SK-N-SH (cell line): ENCODE measurements at regions not wholly inside any gene's neighbourhood (a gene's known extent, or its start where the extent isn't known, plus 50 kb on each side); places are given as distances from the start of the nearest gene placed in this dataset.
"Not testable (repeated sequence)": the region's sequence is repeated elsewhere in the genome, so short reads cannot be mapped to it uniquely, and the experiment has no call there.

ENCODE experiments used
- CTCF ChIA-PET: fragments of 300-600, 350-600 bp; formaldehyde crosslinking; extraction: SDS; loops from one replicate; lab custom pipeline; 2021; lab: Yijun Ruan, JAX
- POLR2A ChIA-PET: fragments of 350-600 bp; sonication (Branson Sonifier 250); formaldehyde crosslinking; extraction: SDS; loops from one replicate; lab custom pipeline; 2020; ENCODE audit warnings: antibody characterized with exemption, inconsistent platforms; lab: Yijun Ruan, JAX
- DNase-seq: peaks from one replicate; pipeline ENCODE4 v3.0.0; 2012
- H2AFZ ChIP-seq: fragments of 200-600 bp; sonication (generic); 2 replicates; pipeline ENCODE4 v1.8.1; 2016; ENCODE audit warnings: antibody characterized with exemption, mild to moderate bottlenecking, low read depth
- H3F3A ChIP-seq: fragments of 200-600 bp; sonication (generic); replicated peaks from 2 replicates; pipeline ENCODE3; 2016; ENCODE audit warnings: antibody characterized with exemption, mild to moderate bottlenecking; ENCODE audit not compliant: insufficient read depth
- H3K27ac ChIP-seq, 2 experiments: fragments of 200-500 bp in 1 of 2; fragments of 200-600 bp in 1 of 2; sonication (Bioruptor generic) in 1 of 2; sonication (generic), shearing (Covaris generic) in 1 of 2; 2 replicates each; pipeline versions ENCODE4 v1.5.1 to v1.6.1; 2014 to 2016; ENCODE audit warnings: low read depth in 2 of 2, inconsistent platforms in 1 of 2, low read length in 1 of 2, mild to moderate bottlenecking in 1 of 2, mixed read lengths in 1 of 2
- H3K27me3 ChIP-seq: fragments of 200-600 bp; sonication (generic), shearing (Covaris generic); 2 replicates; pipeline ENCODE4 v1.6.1; 2016; ENCODE audit warnings: mixed run types; ENCODE audit not compliant: insufficient read depth
- H3K36me3 ChIP-seq, 2 experiments: fragments of 200-500 bp in 1 of 2; fragments of 200-600 bp in 1 of 2; sonication (Bioruptor generic) in 1 of 2; sonication (generic) in 1 of 2; replicated peaks in 1 of 2; 2 replicates each; pipeline versions ENCODE3 to v1.5.1; 2014 to 2016; ENCODE audit warnings: low read length in 1 of 2, mild to moderate bottlenecking in 1 of 2; ENCODE audit not compliant: insufficient read depth in 2 of 2, control insufficient read depth in 1 of 2
- H3K4me1 ChIP-seq, 2 experiments: fragments of 200-500 bp in 1 of 2; fragments of 200-600 bp in 1 of 2; sonication (Bioruptor generic) in 1 of 2; sonication (generic), shearing (Covaris generic) in 1 of 2; 2 replicates each; pipeline versions ENCODE4 v1.5.1 to v1.6.1; 2014 to 2016; ENCODE audit warnings: low read depth in 1 of 2, low read length in 1 of 2, mixed run types in 1 of 2; ENCODE audit not compliant: insufficient read depth in 2 of 2, control insufficient read depth in 1 of 2
- H3K4me2 ChIP-seq: fragments of 200-600 bp; sonication (generic), shearing (Covaris generic); 2 replicates; pipeline ENCODE4 v1.6.1; 2017; ENCODE audit warnings: mixed run types
- H3K4me3 ChIP-seq, 2 experiments: fragments of 200-500 bp in 1 of 2; fragments of 200-600 bp in 1 of 2; sonication (Bioruptor generic) in 1 of 2; sonication (generic), shearing (Covaris generic) in 1 of 2; 2 replicates each; pipeline versions ENCODE4 v1.5.1 to v1.8.1; 2014 to 2016; ENCODE audit warnings: low read depth in 2 of 2, inconsistent platforms in 1 of 2, low read length in 1 of 2, mild to moderate bottlenecking in 1 of 2, mixed read lengths in 1 of 2, moderate library complexity in 1 of 2
- H3K79me2 ChIP-seq: fragments of 200-600 bp; sonication (generic); 2 replicates; pipeline ENCODE4 v1.8.1; 2017; ENCODE audit warnings: mild to moderate bottlenecking; ENCODE audit not compliant: insufficient read depth
- H3K9ac ChIP-seq: fragments of 200-600 bp; sonication (generic); 2 replicates; pipeline ENCODE4 v1.6.1; 2017; ENCODE audit warnings: mixed run types
- H3K9me2 ChIP-seq: fragments of 200-600 bp; sonication (generic); 2 replicates; pipeline ENCODE4 v1.6.1; 2017; ENCODE audit warnings: mixed run types
- H3K9me3 ChIP-seq: fragments of 200-600 bp; sonication (generic); 2 replicates; pipeline ENCODE4 v1.6.1; 2017; ENCODE audit warnings: mixed run types, mild to moderate bottlenecking, moderate library complexity
- H4K20me1 ChIP-seq: fragments of 200-600 bp; sonication (generic); 2 replicates; pipeline ENCODE4 v1.6.1; 2017; ENCODE audit warnings: mild to moderate bottlenecking, mixed run types; ENCODE audit not compliant: insufficient read depth
- CHD2 ChIP-seq: fragments of 150-350 bp; IDR thresholded peaks from 2 replicates; pipeline ENCODE4 v1.6.1; 2018; ENCODE audit warnings: low read length; ENCODE audit not compliant: partially characterized antibody
- EP300 ChIP-seq, 2 experiments: IDR thresholded peaks; 2 replicates each; pipeline versions ENCODE4 v1.4.0 to v1.6.1; 2012; ENCODE audit warnings: borderline replicate concordance in 1 of 2, low read depth in 1 of 2, low read length in 1 of 2
- FOXJ3 ChIP-seq: sonication (generic); formaldehyde crosslinking; IDR thresholded peaks from 2 replicates; pipeline ENCODE4 v1.5.1; 2020; ENCODE audit warnings: mild to moderate bottlenecking, missing genetic modification reagents
- GABPA ChIP-seq: IDR thresholded peaks from 2 replicates; pipeline ENCODE4 v1.4.0; 2012; ENCODE audit warnings: low read depth, mild to moderate bottlenecking
- GATA2 ChIP-seq: sonication (generic); formaldehyde crosslinking; IDR thresholded peaks from 2 replicates; pipeline ENCODE4 v1.5.0; 2020; ENCODE audit warnings: mild to moderate bottlenecking, missing genetic modification reagents
- MEF2A ChIP-seq: IDR thresholded peaks from 2 replicates; pipeline ENCODE4 v1.4.0; 2012; ENCODE audit warnings: low read depth, borderline replicate concordance
- NRF1 ChIP-seq: IDR thresholded peaks from 2 replicates; pipeline ENCODE4 v1.6.1; 2012; ENCODE audit warnings: low read depth, mild to moderate bottlenecking, low read length
- RCOR1 ChIP-seq: fragments of 150-350 bp; IDR thresholded peaks from 2 replicates; pipeline ENCODE4 v1.6.1; 2017; ENCODE audit warnings: antibody characterized with exemption, low read length
- SIN3A ChIP-seq: IDR thresholded peaks from 2 replicates; pipeline ENCODE4 v1.6.1; 2012; ENCODE audit warnings: low read depth, mild to moderate bottlenecking, low read length, moderate library complexity, borderline replicate concordance
- SMC3 ChIP-seq: IDR thresholded peaks from 2 replicates; pipeline ENCODE4 v1.6.1; 2012; ENCODE audit warnings: low read depth, low read length, improper control_type of control experiment
- WGBS: methylation state at CpG from one replicate; pipeline ENCODE4 v1.1.6; 2017; ENCODE audit warnings: low lambda C conversion rate; 5-methylcytosine and 5-hydroxymethylcytosine counted together
- TF ChIP-seq, protein P1 (sequence below): IDR thresholded peaks from 2 replicates; pipeline ENCODE4 v1.4.0; 2012; ENCODE audit warnings: low read depth, borderline replicate concordance
- TF ChIP-seq, protein P2 (sequence below): IDR thresholded peaks from 2 replicates; pipeline ENCODE4; 2012
- TF ChIP-seq, protein P3 (sequence below): IDR thresholded peaks from 2 replicates; pipeline ENCODE4 v1.4.0; 2012; ENCODE audit warnings: low read depth, borderline replicate concordance

DNA sequence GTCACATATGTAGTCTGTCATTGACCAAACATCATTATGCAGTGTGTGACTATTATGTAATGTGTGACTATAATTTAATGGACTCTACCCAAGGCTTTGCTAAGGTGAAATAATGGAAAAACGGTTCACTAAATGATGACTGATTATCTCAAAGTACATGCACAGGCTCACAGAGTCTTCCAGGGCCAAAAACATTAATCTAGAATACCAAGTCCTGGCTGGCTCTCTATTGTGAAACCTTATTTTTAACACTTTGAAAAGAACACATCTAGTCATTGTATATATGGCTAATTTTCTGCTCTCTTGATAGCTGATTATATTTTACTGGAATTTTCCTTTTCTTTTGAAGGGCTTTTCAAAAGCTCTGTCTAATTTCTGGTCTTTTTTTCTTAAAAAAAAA lies 102.9 kb upstream of the THUMPD2 start:
- no peaks in the 10 kb centered on the region for H3K36me3 ChIP-seq
- TF ChIP-seq RCOR1 (no peak), CHD2 (no peak), GABPA (no peak)
- no peaks in the 10 kb centered on the region for H3F3A ChIP-seq
- no peak overlapping the region for H3K4me3 ChIP-seq
- H3K9me2 ChIP-seq = no peaks in the 10 kb centered on the region
- WGBS = 8% methylated on average over 1 of the region's 1 CpG
- H4K20me1 ChIP-seq = no peaks in the 10 kb centered on the region
- POLR2A ChIA-PET = no interaction called here
- H3K27me3 ChIP-seq = no peaks in the 10 kb centered on the region
- no peak overlapping the region for H3K4me2 ChIP-seq
- no peaks in the 10 kb centered on the region for H3K9me3 ChIP-seq
- CTCF ChIA-PET = no interaction called here
- no peak overlapping the region for H3K9ac ChIP-seq
- no peaks in the 10 kb centered on the region for H3K4me1 ChIP-seq
- no peak overlapping the region for H2AFZ ChIP-seq
- no peaks in the 10 kb centered on the region for H3K79me2 ChIP-seq
- no peak for DNase-seq
- H3K27ac ChIP-seq = no peak overlapping the region

DNA sequence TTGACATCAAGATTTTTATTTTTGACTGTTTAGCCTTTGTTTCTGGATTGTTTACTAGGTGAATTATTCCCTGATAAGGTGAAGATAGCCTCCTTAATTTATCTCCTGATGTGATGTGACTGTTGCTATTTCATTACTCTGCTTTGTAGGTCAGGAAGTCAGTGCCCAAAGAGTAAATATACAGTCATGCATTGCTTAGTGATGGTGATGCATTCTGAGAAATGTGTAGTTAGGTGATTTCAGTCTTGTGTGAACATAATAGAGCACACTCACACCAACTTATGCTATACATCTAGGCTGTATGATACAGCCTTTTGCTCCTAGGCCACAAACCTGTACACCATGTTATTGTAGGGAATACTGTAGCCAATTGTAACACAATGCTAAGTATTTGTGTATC lies 102.4 kb upstream of the THUMPD2 start:
- Histone ChIP-seq H3K9ac (no peak overlapping the region), H3K27me3 (no peaks in the 10 kb centered on the region), H3K79me2 (no peaks in the 10 kb centered on the region), H3K4me1 (no peaks in the 10 kb centered on the region), H3K36me3 (no peaks in the 10 kb centered on the region), H3K27ac (no peak overlapping the region), H3K4me3 (no peak overlapping the region), H3K9me2 (no peaks in the 10 kb centered on the region), H2AFZ (no peak overlapping the region), H3F3A (no peaks in the 10 kb centered on the region), H4K20me1 (no peaks in the 10 kb centered on the region), H3K4me2 (no peak overlapping the region), H3K9me3 (no peaks in the 10 kb centered on the region)
- TF ChIP-seq EP300 (IDR thresholded peaks at IDR 0.05; ENCODE audit: borderline replicate concordance in 1 of 2, low read depth in 1 of 2, low read length in 1 of 2) = no peak
- ChIA-PET POLR2A (no interaction called here), CTCF (no interaction called here)
- DNase-seq = no peak

DNA sequence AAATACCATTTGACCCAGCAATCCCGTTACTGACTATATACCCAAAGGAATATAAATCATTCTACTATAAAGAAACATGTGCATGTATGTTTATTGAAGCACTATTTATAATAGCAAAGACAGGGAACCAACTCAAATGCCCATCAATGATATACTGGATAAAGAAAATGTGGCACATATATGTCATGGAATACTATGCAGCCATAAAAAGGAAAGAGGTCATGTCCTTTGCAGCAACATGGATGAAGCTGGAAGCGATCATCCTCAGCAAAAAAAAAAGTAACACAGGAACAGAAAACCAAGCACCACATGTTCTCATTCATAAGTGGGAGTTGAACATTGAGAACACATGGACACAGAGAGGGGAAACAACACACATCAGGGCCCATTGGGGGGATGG lies 99.9 kb upstream of the THUMPD2 start:
- H3K4me1 ChIP-seq, H3K79me2 ChIP-seq, H3K27ac ChIP-seq, H3K4me3 ChIP-seq, H3K27me3 ChIP-seq, POLR2A ChIA-PET, H3K9me2 ChIP-seq, H3F3A ChIP-seq, H3K9ac ChIP-seq, H3K4me2 ChIP-seq, H3K36me3 ChIP-seq, H4K20me1 ChIP-seq, H3K9me3 ChIP-seq, H2AFZ ChIP-seq, DNase-seq: not testable (repeated sequence)
- 45% methylated on average over 2 of the region's 2 CpGs for WGBS
- CTCF ChIA-PET = interaction anchor here (1.1 kb wide), 1 partner anchor 35 kb away, joined by 4 read pairs; no protein-coding TSS in a partner anchor

DNA sequence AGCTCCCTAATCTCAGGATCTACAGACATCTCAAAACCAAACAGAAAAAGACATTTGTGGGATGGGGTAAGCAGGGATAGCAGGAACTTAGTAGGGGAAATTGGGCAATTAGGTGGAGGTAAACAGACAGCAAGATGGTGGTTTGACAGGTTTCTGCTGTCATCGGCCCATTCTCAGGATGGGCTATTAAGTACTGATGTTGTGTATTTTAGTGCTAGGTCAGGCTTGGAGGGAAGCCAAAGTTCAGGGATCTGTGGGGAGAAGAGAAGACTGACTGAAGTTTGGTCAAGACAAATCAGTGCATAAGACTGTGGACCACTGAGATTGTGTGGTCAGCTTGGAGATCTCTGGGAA lies 96.8 kb upstream of the THUMPD2 start:
- ChIA-PET CTCF (interaction anchor here (1.1 kb wide), 1 partner anchor 18 kb away, joined by 4 read pairs; no protein-coding TSS in a partner anchor), POLR2A (no interaction called here)
- TF ChIP-seq RCOR1 (no peak), NRF1 (no peak), FOXJ3 (no peak), SIN3A (no peak), SMC3 (no peak), CHD2 (no peak), MEF2A (no peak), GATA2 (CRISPR knock-in tag) (no peak), EP300 (IDR thresholded peaks at IDR 0.05; ENCODE audit: borderline replicate concordance in 1 of 2, low read depth in 1 of 2, low read length in 1 of 2) (no peak)
- TF ChIP-seq, protein P1, sequence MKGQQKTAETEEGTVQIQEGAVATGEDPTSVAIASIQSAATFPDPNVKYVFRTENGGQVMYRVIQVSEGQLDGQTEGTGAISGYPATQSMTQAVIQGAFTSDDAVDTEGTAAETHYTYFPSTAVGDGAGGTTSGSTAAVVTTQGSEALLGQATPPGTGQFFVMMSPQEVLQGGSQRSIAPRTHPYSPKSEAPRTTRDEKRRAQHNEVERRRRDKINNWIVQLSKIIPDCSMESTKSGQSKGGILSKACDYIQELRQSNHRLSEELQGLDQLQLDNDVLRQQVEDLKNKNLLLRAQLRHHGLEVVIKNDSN = no peak
- TF ChIP-seq, protein P2, sequence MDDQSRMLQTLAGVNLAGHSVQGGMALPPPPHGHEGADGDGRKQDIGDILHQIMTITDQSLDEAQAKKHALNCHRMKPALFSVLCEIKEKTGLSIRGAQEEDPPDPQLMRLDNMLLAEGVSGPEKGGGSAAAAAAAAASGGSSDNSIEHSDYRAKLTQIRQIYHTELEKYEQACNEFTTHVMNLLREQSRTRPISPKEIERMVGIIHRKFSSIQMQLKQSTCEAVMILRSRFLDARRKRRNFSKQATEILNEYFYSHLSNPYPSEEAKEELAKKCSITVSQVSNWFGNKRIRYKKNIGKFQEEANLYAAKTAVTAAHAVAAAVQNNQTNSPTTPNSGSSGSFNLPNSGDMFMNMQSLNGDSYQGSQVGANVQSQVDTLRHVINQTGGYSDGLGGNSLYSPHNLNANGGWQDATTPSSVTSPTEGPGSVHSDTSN = no peak
- TF ChIP-seq, protein P3, sequence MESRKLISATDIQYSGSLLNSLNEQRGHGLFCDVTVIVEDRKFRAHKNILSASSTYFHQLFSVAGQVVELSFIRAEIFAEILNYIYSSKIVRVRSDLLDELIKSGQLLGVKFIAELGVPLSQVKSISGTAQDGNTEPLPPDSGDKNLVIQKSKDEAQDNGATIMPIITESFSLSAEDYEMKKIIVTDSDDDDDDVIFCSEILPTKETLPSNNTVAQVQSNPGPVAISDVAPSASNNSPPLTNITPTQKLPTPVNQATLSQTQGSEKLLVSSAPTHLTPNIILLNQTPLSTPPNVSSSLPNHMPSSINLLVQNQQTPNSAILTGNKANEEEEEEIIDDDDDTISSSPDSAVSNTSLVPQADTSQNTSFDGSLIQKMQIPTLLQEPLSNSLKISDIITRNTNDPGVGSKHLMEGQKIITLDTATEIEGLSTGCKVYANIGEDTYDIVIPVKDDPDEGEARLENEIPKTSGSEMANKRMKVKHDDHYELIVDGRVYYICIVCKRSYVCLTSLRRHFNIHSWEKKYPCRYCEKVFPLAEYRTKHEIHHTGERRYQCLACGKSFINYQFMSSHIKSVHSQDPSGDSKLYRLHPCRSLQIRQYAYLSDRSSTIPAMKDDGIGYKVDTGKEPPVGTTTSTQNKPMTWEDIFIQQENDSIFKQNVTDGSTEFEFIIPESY = no peak
- no peaks in the 10 kb centered on the region for H3K9me3 ChIP-seq
- H3K4me3 ChIP-seq = no peak overlapping the region
- DNase-seq = no peak
- WGBS = 96% methylated on average over 1 of the region's 1 CpG
- no peaks in the 10 kb centered on the region for H3K36me3 ChIP-seq
- H3K9me2 ChIP-seq = no peaks in the 10 kb centered on the region
- H2AFZ ChIP-seq = no peak overlapping the region
- H3K9ac ChIP-seq = no peak overlapping the region
- H3K4me2 ChIP-seq = no peak overlapping the region
- peaks cover 5 to 13% of the 10 kb centered on the region in 2 experiments; a peak in 2 of 4 replicates for H3K4me1 ChIP-seq
- no peaks in the 10 kb centered on the region for H4K20me1 ChIP-seq
- no peaks in the 10 kb centered on the region for H3K27me3 ChIP-seq
- no peaks in the 10 kb centered on the region for H3K79me2 ChIP-seq
- H3F3A ChIP-seq = peaks cover 5% of the 10 kb centered on the region
- no peak overlapping the region for H3K27ac ChIP-seq
